ENCODE measurements at regions not wholly inside any gene's neighbourhood (a gene's known extent, or its start where the extent isn't known, plus 50 kb on each side); places are given as distances from the start of the nearest gene placed in this dataset.

GRCh38 chr1:169013821-169014220, 92.7 kb upstream of the ATP1B1 start:
- no peaks in the 10 kb centered on the region for H3K27me3 Mint-ChIP-seq (ENCODE audit: low read depth)
- H3K4me3 Mint-ChIP-seq = no peak overlapping the region
- H3K36me3 Mint-ChIP-seq (ENCODE audit: low read depth) = no peaks in the 10 kb centered on the region
- ChIA-PET CTCF (no interaction called here), POLR2A (no interaction called here)
- H3K27ac Mint-ChIP-seq = no peak overlapping the region
- peaks cover 2% of the 10 kb centered on the region for H3K4me1 Mint-ChIP-seq (ENCODE audit: low read depth)
- DNase-seq (no peak), ATAC-seq (no peak)
- no peaks in the 10 kb centered on the region for H3K9me3 Mint-ChIP-seq (ENCODE audit: insufficient read depth)

- ChIA-PET POLR2A (no interaction called here), CTCF (no interaction called here)
- no peaks in the 10 kb centered on the region for H3K36me3 Mint-ChIP-seq (ENCODE audit: low read depth)
- no peak overlapping the region for H3K27ac Mint-ChIP-seq
- DNase-seq (no peak), ATAC-seq (no peak)
- H3K4me1 Mint-ChIP-seq (ENCODE audit: low read depth) = peaks cover 3% of the 10 kb centered on the region
- H3K9me3 Mint-ChIP-seq (ENCODE audit: insufficient read depth) = no peaks in the 10 kb centered on the region
- peaks cover 3% of the 10 kb centered on the region for H3K27me3 Mint-ChIP-seq (ENCODE audit: low read depth)
- no peak overlapping the region for H3K4me3 Mint-ChIP-seq
Observed at GRCh38 chr1:169015464-169015863, 91.0 kb upstream of the ATP1B1 start.

- ChIA-PET POLR2A (no interaction called here), CTCF (interaction anchor here (0.6 kb wide), 1 partner anchor 24 kb away, joined by 3 read pairs; no protein-coding TSS in a partner anchor)
- Mint-ChIP-seq H3K4me3 (no peak overlapping the region), H3K27ac (no peak overlapping the region), H3K36me3 (ENCODE audit: low read depth) (no peaks in the 10 kb centered on the region), H3K9me3 (ENCODE audit: insufficient read depth) (no peaks in the 10 kb centered on the region), H3K4me1 (ENCODE audit: low read depth) (peaks cover 3% of the 10 kb centered on the region), H3K27me3 (ENCODE audit: low read depth) (peaks cover 18% of the 10 kb centered on the region)
- ATAC-seq (no peak), DNase-seq (no peak)
Observed at GRCh38 chr1:169018751-169019150, 87.7 kb upstream of the ATP1B1 start.

- DNase-seq = no peak
- Mint-ChIP-seq H3K27me3 (ENCODE audit: low read depth) (peaks cover 18% of the 10 kb centered on the region), H3K36me3 (ENCODE audit: low read depth) (no peaks in the 10 kb centered on the region), H3K27ac (no peak overlapping the region), H3K4me3 (no peak overlapping the region), H3K4me1 (ENCODE audit: low read depth) (peaks cover 3% of the 10 kb centered on the region), H3K9me3 (ENCODE audit: insufficient read depth) (no peaks in the 10 kb centered on the region)
- ChIA-PET POLR2A (no interaction called here), CTCF (no interaction called here)
- ATAC-seq = no peak
Observed at GRCh38 chr1:169019419-169020058, 87.0 kb upstream of the ATP1B1 start.

- Mint-ChIP-seq H3K4me1 (ENCODE audit: low read depth) (peaks cover 3% of the 10 kb centered on the region), H3K27me3 (ENCODE audit: low read depth) (peaks cover 18% of the 10 kb centered on the region), H3K36me3 (ENCODE audit: low read depth) (no peaks in the 10 kb centered on the region), H3K9me3 (ENCODE audit: insufficient read depth) (no peaks in the 10 kb centered on the region), H3K4me3 (no peak overlapping the region), H3K27ac (no peak overlapping the region)
- POLR2A ChIA-PET = no interaction called here
- no peak for ATAC-seq
- CTCF ChIA-PET = no interaction called here
- no peak for DNase-seq
Observed at GRCh38 chr1:169020684-169021083, 85.8 kb upstream of the ATP1B1 start.

GRCh38 chr1:169022648-169023047, 83.8 kb upstream of the ATP1B1 start:
- ChIA-PET POLR2A (no interaction called here), CTCF (no interaction called here)
- Mint-ChIP-seq H3K4me3 (no peak overlapping the region), H3K4me1 (ENCODE audit: low read depth) (peaks cover 3% of the 10 kb centered on the region), H3K36me3 (ENCODE audit: low read depth) (no peaks in the 10 kb centered on the region), H3K27me3 (ENCODE audit: low read depth) (peaks cover 20% of the 10 kb centered on the region), H3K9me3 (ENCODE audit: insufficient read depth) (no peaks in the 10 kb centered on the region), H3K27ac (no peak overlapping the region)
- ATAC-seq = no peak
- DNase-seq = no peak

GRCh38 chr1:169024255-169024654, 82.2 kb upstream of the ATP1B1 start:
- Mint-ChIP-seq H3K27ac (no peak overlapping the region), H3K4me3 (no peak overlapping the region), H3K4me1 (ENCODE audit: low read depth) (no peaks in the 10 kb centered on the region), H3K9me3 (ENCODE audit: insufficient read depth) (no peaks in the 10 kb centered on the region), H3K27me3 (ENCODE audit: low read depth) (peaks cover 23% of the 10 kb centered on the region), H3K36me3 (ENCODE audit: low read depth) (no peaks in the 10 kb centered on the region)
- CTCF ChIA-PET = no interaction called here
- POLR2A ChIA-PET = no interaction called here
- no peak for DNase-seq
- no peak for ATAC-seq

- POLR2A ChIA-PET = no interaction called here
- ATAC-seq = no peak
- Mint-ChIP-seq H3K36me3 (ENCODE audit: low read depth) (no peaks in the 10 kb centered on the region), H3K4me1 (ENCODE audit: low read depth) (no peaks in the 10 kb centered on the region), H3K4me3 (no peak overlapping the region), H3K27me3 (ENCODE audit: low read depth) (peaks cover 22% of the 10 kb centered on the region), H3K9me3 (ENCODE audit: insufficient read depth) (no peaks in the 10 kb centered on the region), H3K27ac (no peak overlapping the region)
- CTCF ChIA-PET = no interaction called here
- DNase-seq = no peak
Observed at GRCh38 chr1:169024800-169025271, 81.7 kb upstream of the ATP1B1 start.

GRCh38 chr1:169025412-169025811, 81.1 kb upstream of the ATP1B1 start:
- CTCF ChIA-PET = no interaction called here
- H3K27ac Mint-ChIP-seq = no peak overlapping the region

GRCh38 chr1:169027607-169028320, 78.7 kb upstream of the ATP1B1 start:
- H3K4me3 Mint-ChIP-seq = no peak overlapping the region
- ATAC-seq (no peak), DNase-seq (no peak)
- no peaks in the 10 kb centered on the region for H3K36me3 Mint-ChIP-seq (ENCODE audit: low read depth)
- no peaks in the 10 kb centered on the region for H3K4me1 Mint-ChIP-seq (ENCODE audit: low read depth)
- no peaks in the 10 kb centered on the region for H3K9me3 Mint-ChIP-seq (ENCODE audit: insufficient read depth)
- H3K27me3 Mint-ChIP-seq (ENCODE audit: low read depth) = peaks cover 13% of the 10 kb centered on the region
- no peak overlapping the region for H3K27ac Mint-ChIP-seq
- CTCF ChIA-PET = no interaction called here
- POLR2A ChIA-PET = interaction anchor here (0.6 kb wide), 1 partner anchor 177 kb away, joined by 3 read pairs; no protein-coding TSS in a partner anchor

More at GRCh38 chr1:169025412-169025811, 81.1 kb upstream of the ATP1B1 start:
- no peak for ATAC-seq
- H3K4me1 Mint-ChIP-seq (ENCODE audit: low read depth) = no peaks in the 10 kb centered on the region
- POLR2A ChIA-PET = no interaction called here
- no peak for DNase-seq
- H3K9me3 Mint-ChIP-seq (ENCODE audit: insufficient read depth) = no peaks in the 10 kb centered on the region
- no peaks in the 10 kb centered on the region for H3K36me3 Mint-ChIP-seq (ENCODE audit: low read depth)
- no peak overlapping the region for H3K4me3 Mint-ChIP-seq
- H3K27me3 Mint-ChIP-seq (ENCODE audit: low read depth) = peaks cover 21% of the 10 kb centered on the region

- Mint-ChIP-seq H3K9me3 (ENCODE audit: insufficient read depth) (peaks cover 3% of the 10 kb centered on the region), H3K27ac (no peak overlapping the region), H3K27me3 (ENCODE audit: low read depth) (peaks cover 4% of the 10 kb centered on the region), H3K4me1 (ENCODE audit: low read depth) (no peaks in the 10 kb centered on the region), H3K36me3 (ENCODE audit: low read depth) (peaks cover 8% of the 10 kb centered on the region), H3K4me3 (no peak overlapping the region)
- ChIA-PET CTCF (no interaction called here), POLR2A (interaction anchor here (0.7 kb wide), 1 partner anchor 16 kb away, joined by 3 read pairs; no protein-coding TSS in a partner anchor)
- ATAC-seq (no peak), DNase-seq (no peak)
Observed at GRCh38 chr1:169031566-169032224, 74.8 kb upstream of the ATP1B1 start.

- ChIA-PET CTCF (no interaction called here), POLR2A (no interaction called here)
- peaks cover 35% of the 10 kb centered on the region for H3K9me3 Mint-ChIP-seq (ENCODE audit: insufficient read depth)
- DNase-seq (no peak), ATAC-seq (no peak)
- no peak overlapping the region for H3K4me3 Mint-ChIP-seq
- H3K36me3 Mint-ChIP-seq (ENCODE audit: low read depth) = peaks cover 46% of the 10 kb centered on the region
- peaks cover 42% of the 10 kb centered on the region for H3K4me1 Mint-ChIP-seq (ENCODE audit: low read depth)
- peaks cover 2% of the 10 kb centered on the region for H3K27me3 Mint-ChIP-seq (ENCODE audit: low read depth)
- no peak overlapping the region for H3K27ac Mint-ChIP-seq
Observed at GRCh38 chr1:169041366-169041765, 65.1 kb upstream of the ATP1B1 start.
